Activated naive CD8-positive, alpha-beta T cell treated with anti-CD3 and anti-CD28 coated beads for 36 hours (primary cell): ENCODE measurements at regions not wholly inside any gene's neighbourhood (a gene's known extent, or its start where the extent isn't known, plus 50 kb on each side); places are given as distances from the start of the nearest gene placed in this dataset.

Source experiments
- DNase-seq: peaks from one replicate; pipeline ENCODE4 v3.0.0; 2021
- H3K27ac Mint-ChIP-seq: one replicate; pipeline ENCODE4 v1.8.0; 2022; ENCODE audit warnings: mild to moderate bottlenecking, moderate library complexity, mixed read lengths
- H3K27me3 Mint-ChIP-seq: one replicate; pipeline ENCODE4 v1.8.0; 2022; ENCODE audit warnings: mild to moderate bottlenecking, mixed read lengths
- H3K36me3 Mint-ChIP-seq: one replicate; pipeline ENCODE4 v1.8.0; 2021; ENCODE audit warnings: mild to moderate bottlenecking, mixed read lengths
- H3K4me1 Mint-ChIP-seq: one replicate; pipeline ENCODE4 v1.8.0; 2021; ENCODE audit warnings: mixed read lengths
- H3K4me3 Mint-ChIP-seq: one replicate; pipeline ENCODE4 v1.8.0; 2022; ENCODE audit warnings: mild to moderate bottlenecking, moderate library complexity, mixed read lengths
- H3K9me3 Mint-ChIP-seq: one replicate; pipeline ENCODE4 v1.8.0; 2022; ENCODE audit warnings: mixed read lengths

- Mint-ChIP-seq H3K27ac (no peak overlapping the region), H3K4me1 (no peaks in the 10 kb centered on the region), H3K27me3 (no peaks in the 10 kb centered on the region), H3K4me3 (no peak overlapping the region), H3K9me3 (peaks cover 4% of the 10 kb centered on the region), H3K36me3 (no peaks in the 10 kb centered on the region)
- DNase-seq = no peak
These were observed 364.7 kb downstream of the BCAT1 start for GRCh38 chr12:24584032-24584675.

GRCh38 chr12:24582954-24583601 lies 365.8 kb downstream of the BCAT1 start:
- Mint-ChIP-seq H3K27me3 (no peaks in the 10 kb centered on the region), H3K9me3 (peaks cover 7% of the 10 kb centered on the region), H3K27ac (no peak overlapping the region), H3K4me3 (no peak overlapping the region), H3K36me3 (no peaks in the 10 kb centered on the region), H3K4me1 (no peaks in the 10 kb centered on the region)
- no peak for DNase-seq

- H3K27ac Mint-ChIP-seq = no peak overlapping the region
- H3K9me3 Mint-ChIP-seq = peaks cover 5% of the 10 kb centered on the region
- H3K4me1 Mint-ChIP-seq = no peaks in the 10 kb centered on the region
- no peaks in the 10 kb centered on the region for H3K36me3 Mint-ChIP-seq
- no peak for DNase-seq
- H3K27me3 Mint-ChIP-seq = peaks cover 12% of the 10 kb centered on the region
- H3K4me3 Mint-ChIP-seq = no peak overlapping the region
These were observed 374.4 kb downstream of the BCAT1 start for GRCh38 chr12:24574538-24574937.

- Mint-ChIP-seq H3K4me3 (no peak overlapping the region), H3K4me1 (no peaks in the 10 kb centered on the region), H3K27ac (no peak overlapping the region), H3K27me3 (peaks cover 12% of the 10 kb centered on the region), H3K9me3 (no peaks in the 10 kb centered on the region), H3K36me3 (no peaks in the 10 kb centered on the region)
- DNase-seq = no peak
These were observed 375.3 kb downstream of the BCAT1 start for GRCh38 chr12:24573621-24574020.

GRCh38 chr12:24565300-24565699 lies 383.6 kb downstream of the BCAT1 start:
- Mint-ChIP-seq H3K36me3 (no peaks in the 10 kb centered on the region), H3K4me1 (peaks cover 14% of the 10 kb centered on the region), H3K9me3 (no peaks in the 10 kb centered on the region), H3K27me3 (peaks cover 55% of the 10 kb centered on the region), H3K27ac (no peak overlapping the region), H3K4me3 (no peak overlapping the region)
- no peak for DNase-seq

GRCh38 chr12:24562771-24563431 lies 386.0 kb downstream of the BCAT1 start:
- Mint-ChIP-seq H3K4me3 (peak overlapping the region; percentile 71), H3K4me1 (peaks cover 14% of the 10 kb centered on the region), H3K36me3 (no peaks in the 10 kb centered on the region), H3K27me3 (peaks cover 71% of the 10 kb centered on the region), H3K27ac (no peak overlapping the region), H3K9me3 (no peaks in the 10 kb centered on the region)
- peak; percentile 12 for DNase-seq

GRCh38 chr12:24561882-24562770 lies 386.8 kb downstream of the BCAT1 start:
- H3K4me1 Mint-ChIP-seq = peaks cover 14% of the 10 kb centered on the region
- H3K27me3 Mint-ChIP-seq = peaks cover 77% of the 10 kb centered on the region
- H3K4me3 Mint-ChIP-seq = peak overlapping the region; percentile 80
- H3K9me3 Mint-ChIP-seq = no peaks in the 10 kb centered on the region
- no peak overlapping the region for H3K27ac Mint-ChIP-seq
- H3K36me3 Mint-ChIP-seq = no peaks in the 10 kb centered on the region
- peak; percentile 4 for DNase-seq

GRCh38 chr12:24561411-24561871 lies 387.5 kb downstream of the BCAT1 start:
- H3K36me3 Mint-ChIP-seq = no peaks in the 10 kb centered on the region
- H3K27me3 Mint-ChIP-seq = peaks cover 78% of the 10 kb centered on the region
- H3K27ac Mint-ChIP-seq = no peak overlapping the region
- H3K4me3 Mint-ChIP-seq = peak overlapping the region; percentile 80
- DNase-seq = no peak
- no peaks in the 10 kb centered on the region for H3K9me3 Mint-ChIP-seq
- H3K4me1 Mint-ChIP-seq = peaks cover 14% of the 10 kb centered on the region

GRCh38 chr12:24560831-24561271 lies 388.1 kb downstream of the BCAT1 start:
- Mint-ChIP-seq H3K36me3 (no peaks in the 10 kb centered on the region), H3K27me3 (peaks cover 76% of the 10 kb centered on the region), H3K4me1 (peaks cover 14% of the 10 kb centered on the region), H3K9me3 (no peaks in the 10 kb centered on the region), H3K27ac (no peak overlapping the region), H3K4me3 (peak overlapping the region; percentile 80)
- DNase-seq = no peak

GRCh38 chr12:24560192-24560775 lies 388.6 kb downstream of the BCAT1 start:
- H3K4me3 Mint-ChIP-seq = no peak overlapping the region
- H3K4me1 Mint-ChIP-seq = peaks cover 14% of the 10 kb centered on the region
- no peaks in the 10 kb centered on the region for H3K36me3 Mint-ChIP-seq
- peaks cover 74% of the 10 kb centered on the region for H3K27me3 Mint-ChIP-seq
- no peaks in the 10 kb centered on the region for H3K9me3 Mint-ChIP-seq
- H3K27ac Mint-ChIP-seq = no peak overlapping the region
- no peak for DNase-seq

- Mint-ChIP-seq H3K27ac (no peak overlapping the region), H3K9me3 (no peaks in the 10 kb centered on the region), H3K4me1 (peaks cover 10% of the 10 kb centered on the region), H3K4me3 (no peak overlapping the region), H3K36me3 (no peaks in the 10 kb centered on the region), H3K27me3 (peaks cover 51% of the 10 kb centered on the region)
- DNase-seq = no peak
These were observed 391.2 kb downstream of the BCAT1 start for GRCh38 chr12:24557738-24558137.

GRCh38 chr12:24555730-24556129 lies 393.2 kb downstream of the BCAT1 start:
- H3K27me3 Mint-ChIP-seq = peaks cover 31% of the 10 kb centered on the region
- H3K4me3 Mint-ChIP-seq = no peak overlapping the region
- no peaks in the 10 kb centered on the region for H3K9me3 Mint-ChIP-seq
- H3K36me3 Mint-ChIP-seq = no peaks in the 10 kb centered on the region
- no peaks in the 10 kb centered on the region for H3K4me1 Mint-ChIP-seq
- no peak overlapping the region for H3K27ac Mint-ChIP-seq
- no peak for DNase-seq

- Mint-ChIP-seq H3K36me3 (no peaks in the 10 kb centered on the region), H3K9me3 (no peaks in the 10 kb centered on the region), H3K4me1 (no peaks in the 10 kb centered on the region), H3K27me3 (peaks cover 21% of the 10 kb centered on the region), H3K4me3 (no peak overlapping the region), H3K27ac (no peak overlapping the region)
- DNase-seq = no peak
These were observed 394.1 kb downstream of the BCAT1 start for GRCh38 chr12:24554612-24555295.

GRCh38 chr12:24553259-24553658 lies 395.6 kb downstream of the BCAT1 start:
- H3K4me1 Mint-ChIP-seq = no peaks in the 10 kb centered on the region
- no peak overlapping the region for H3K4me3 Mint-ChIP-seq
- peaks cover 12% of the 10 kb centered on the region for H3K27me3 Mint-ChIP-seq
- no peaks in the 10 kb centered on the region for H3K36me3 Mint-ChIP-seq
- no peak overlapping the region for H3K27ac Mint-ChIP-seq
- H3K9me3 Mint-ChIP-seq = no peaks in the 10 kb centered on the region
- no peak for DNase-seq
